Fibroblast of lung (primary cell): ENCODE measurements at regions not wholly inside any gene's neighbourhood (a gene's known extent, or its start where the extent isn't known, plus 50 kb on each side); places are given as distances from the start of the nearest gene placed in this dataset.

Experiments
- EZH2 ChIP-seq: IDR thresholded peaks from 2 replicates; pipeline ENCODE4 v1.5.1; 2012; ENCODE audit warnings: low read length, control low read depth, mild to moderate bottlenecking; ENCODE audit errors: missing control alignments
- TF ChIP-seq, protein P1 (sequence below), 2 donors: IDR thresholded peaks in 1 of 2; conservative IDR thresholded peaks in 1 of 2; 1 replicate in 1 of 2; 2 replicates in 1 of 2; pipeline ENCODE4 v1.5.1; 2011 to 2012; ENCODE audit warnings: low read length in 2 of 2, control low read depth in 1 of 2, inconsistent platforms in 1 of 2, low read depth in 1 of 2, mild to moderate bottlenecking in 1 of 2

GRCh38 chr21:35792569-35793305 lies 267.6 kb downstream of the SETD4 start:
- TF ChIP-seq, protein P1, sequence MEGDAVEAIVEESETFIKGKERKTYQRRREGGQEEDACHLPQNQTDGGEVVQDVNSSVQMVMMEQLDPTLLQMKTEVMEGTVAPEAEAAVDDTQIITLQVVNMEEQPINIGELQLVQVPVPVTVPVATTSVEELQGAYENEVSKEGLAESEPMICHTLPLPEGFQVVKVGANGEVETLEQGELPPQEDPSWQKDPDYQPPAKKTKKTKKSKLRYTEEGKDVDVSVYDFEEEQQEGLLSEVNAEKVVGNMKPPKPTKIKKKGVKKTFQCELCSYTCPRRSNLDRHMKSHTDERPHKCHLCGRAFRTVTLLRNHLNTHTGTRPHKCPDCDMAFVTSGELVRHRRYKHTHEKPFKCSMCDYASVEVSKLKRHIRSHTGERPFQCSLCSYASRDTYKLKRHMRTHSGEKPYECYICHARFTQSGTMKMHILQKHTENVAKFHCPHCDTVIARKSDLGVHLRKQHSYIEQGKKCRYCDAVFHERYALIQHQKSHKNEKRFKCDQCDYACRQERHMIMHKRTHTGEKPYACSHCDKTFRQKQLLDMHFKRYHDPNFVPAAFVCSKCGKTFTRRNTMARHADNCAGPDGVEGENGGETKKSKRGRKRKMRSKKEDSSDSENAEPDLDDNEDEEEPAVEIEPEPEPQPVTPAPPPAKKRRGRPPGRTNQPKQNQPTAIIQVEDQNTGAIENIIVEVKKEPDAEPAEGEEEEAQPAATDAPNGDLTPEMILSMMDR (conservative IDR thresholded peaks at IDR 0.05 in 1 of 2, IDR thresholded peaks at IDR 0.05 in 1 of 2; ENCODE audit: low read depth in 1 of 2, low read length in 2 of 2): no peak
- TF ChIP-seq EZH2: no peak
